Gastrocnemius medialis (tissue), 4 donors: ENCODE measurements at regions not wholly inside any gene's neighbourhood (a gene's known extent, or its start where the extent isn't known, plus 50 kb on each side); places are given as distances from the start of the nearest gene placed in this dataset.

Experiments
- POLR2A ChIP-seq, 2 donors: fragments of 450-650 bp; IDR thresholded peaks; one replicate each; pipeline ENCODE4 v1.6.1; 2017; ENCODE audit warnings: antibody characterized with exemption in 2 of 2, mild to moderate bottlenecking in 2 of 2, moderate library complexity in 2 of 2
- TF ChIP-seq, protein P1 (sequence below), 5 experiments: fragments of 450-650 bp in 3 of 5; fragments of 200-600 bp in 2 of 5; sonication (generic) in 2 of 5; IDR thresholded peaks in 4 of 5; conservative IDR thresholded peaks in 1 of 5; 1 replicate in 4 of 5; 2 replicates in 1 of 5; pipeline ENCODE4 v1.5.1; 2016 to 2019; ENCODE audit warnings: antibody characterized with exemption in 5 of 5, mild to moderate bottlenecking in 3 of 5, moderate library complexity in 3 of 5

DNA sequence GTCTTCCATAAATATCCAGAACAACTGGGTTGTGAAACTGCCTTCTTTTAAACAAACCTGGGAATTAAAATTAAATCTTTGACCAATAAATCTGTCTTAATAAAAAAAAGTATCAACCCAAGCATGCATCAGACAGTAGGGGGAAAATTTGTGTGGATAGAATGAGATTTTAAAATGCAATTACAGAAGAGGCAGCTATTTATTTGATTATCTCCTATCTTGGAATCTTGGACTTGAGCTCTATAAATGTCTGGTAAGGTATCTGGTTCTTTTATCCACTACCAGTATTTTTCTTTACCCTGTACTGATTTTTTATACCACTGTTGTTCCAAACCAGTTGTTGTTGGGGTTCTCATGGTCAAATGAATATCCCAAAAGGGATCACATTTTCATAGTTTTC lies 157.6 kb upstream of the VEPH1 start:
- TF ChIP-seq, protein P1, sequence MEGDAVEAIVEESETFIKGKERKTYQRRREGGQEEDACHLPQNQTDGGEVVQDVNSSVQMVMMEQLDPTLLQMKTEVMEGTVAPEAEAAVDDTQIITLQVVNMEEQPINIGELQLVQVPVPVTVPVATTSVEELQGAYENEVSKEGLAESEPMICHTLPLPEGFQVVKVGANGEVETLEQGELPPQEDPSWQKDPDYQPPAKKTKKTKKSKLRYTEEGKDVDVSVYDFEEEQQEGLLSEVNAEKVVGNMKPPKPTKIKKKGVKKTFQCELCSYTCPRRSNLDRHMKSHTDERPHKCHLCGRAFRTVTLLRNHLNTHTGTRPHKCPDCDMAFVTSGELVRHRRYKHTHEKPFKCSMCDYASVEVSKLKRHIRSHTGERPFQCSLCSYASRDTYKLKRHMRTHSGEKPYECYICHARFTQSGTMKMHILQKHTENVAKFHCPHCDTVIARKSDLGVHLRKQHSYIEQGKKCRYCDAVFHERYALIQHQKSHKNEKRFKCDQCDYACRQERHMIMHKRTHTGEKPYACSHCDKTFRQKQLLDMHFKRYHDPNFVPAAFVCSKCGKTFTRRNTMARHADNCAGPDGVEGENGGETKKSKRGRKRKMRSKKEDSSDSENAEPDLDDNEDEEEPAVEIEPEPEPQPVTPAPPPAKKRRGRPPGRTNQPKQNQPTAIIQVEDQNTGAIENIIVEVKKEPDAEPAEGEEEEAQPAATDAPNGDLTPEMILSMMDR (IDR thresholded peaks at IDR 0.05 in 4 of 5, conservative IDR thresholded peaks at IDR 0.05 in 1 of 5), result no peak
- no peak for TF ChIP-seq POLR2A (IDR thresholded peaks at IDR 0.05)
